Hindlimb muscle (tissue), 1 donor: ENCODE measurements at regions not wholly inside any gene's neighbourhood (a gene's known extent, or its start where the extent isn't known, plus 50 kb on each side); places are given as distances from the start of the nearest gene placed in this dataset.

Experiments used
- DNase-seq: peaks from one replicate; pipeline ENCODE4 v3.0.0-alpha.2; 2013

DNA sequence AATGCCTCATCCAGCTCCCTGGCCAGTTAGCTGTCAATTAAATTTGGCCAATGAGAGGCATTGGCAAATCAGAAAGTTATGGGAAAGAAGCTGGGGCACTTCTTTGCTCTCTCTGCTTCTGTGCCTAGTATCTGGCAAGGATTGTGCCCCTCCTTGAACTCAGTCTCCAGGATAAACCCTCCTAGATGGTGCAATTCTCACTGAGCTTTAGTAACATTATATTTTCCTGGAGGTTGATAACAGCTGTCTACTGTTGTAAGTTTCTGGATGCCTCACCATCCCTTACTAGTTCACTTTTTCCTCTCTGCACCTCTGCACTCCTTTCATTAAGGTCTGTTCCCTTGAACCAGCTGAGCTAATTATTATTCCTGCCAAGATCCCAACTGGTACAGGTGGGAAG, 329.5 kb downstream of the MFSD1 start:
- no peak for DNase-seq

GRCh38 chr3:159137949-159138348, 336.1 kb downstream of the MFSD1 start:
- DNase-seq: no peak

GRCh38 chr3:159139326-159139725, 337.5 kb downstream of the MFSD1 start:
- DNase-seq: no peak

DNA sequence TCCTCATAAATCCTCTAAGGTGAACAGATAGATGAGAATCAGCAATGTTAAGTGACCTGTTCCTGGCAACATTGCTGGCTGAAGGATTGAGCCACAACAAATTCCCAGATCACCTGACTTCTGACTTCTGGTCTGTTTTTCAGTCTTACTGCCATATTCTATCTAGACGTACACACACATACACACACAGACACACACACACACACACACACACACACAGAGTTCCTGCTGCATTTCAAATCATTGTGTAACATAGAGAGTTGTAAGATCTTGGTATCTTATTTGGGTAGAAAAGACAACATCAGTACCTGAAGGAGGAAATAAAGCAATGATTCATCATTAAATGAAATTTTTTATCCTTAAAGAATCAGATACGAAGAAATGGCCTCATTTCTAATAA, 342.6 kb downstream of the MFSD1 start:
- DNase-seq: no peak

GRCh38 chr3:159144891-159145290, 343.0 kb downstream of the MFSD1 start:
- no peak for DNase-seq

DNA sequence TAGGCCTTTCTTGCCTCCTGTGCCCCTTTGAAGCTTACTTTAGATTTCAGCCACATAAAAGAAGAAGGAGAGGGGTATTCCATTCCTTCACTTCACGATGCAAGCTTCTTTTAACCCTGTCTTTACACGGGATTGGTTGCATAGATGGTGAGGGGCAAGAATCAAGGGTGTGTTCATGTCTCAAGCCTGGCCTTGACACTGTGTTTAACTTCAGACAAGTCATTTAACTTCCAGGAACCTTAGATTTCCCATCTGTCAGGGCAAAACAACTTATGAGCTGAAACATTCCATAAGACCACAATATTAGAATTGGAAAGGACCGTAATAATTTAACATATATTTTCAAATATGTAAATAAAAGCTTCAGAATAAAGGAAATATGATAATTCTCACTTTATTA, 344.5 kb downstream of the MFSD1 start:
- no peak for DNase-seq

DNA sequence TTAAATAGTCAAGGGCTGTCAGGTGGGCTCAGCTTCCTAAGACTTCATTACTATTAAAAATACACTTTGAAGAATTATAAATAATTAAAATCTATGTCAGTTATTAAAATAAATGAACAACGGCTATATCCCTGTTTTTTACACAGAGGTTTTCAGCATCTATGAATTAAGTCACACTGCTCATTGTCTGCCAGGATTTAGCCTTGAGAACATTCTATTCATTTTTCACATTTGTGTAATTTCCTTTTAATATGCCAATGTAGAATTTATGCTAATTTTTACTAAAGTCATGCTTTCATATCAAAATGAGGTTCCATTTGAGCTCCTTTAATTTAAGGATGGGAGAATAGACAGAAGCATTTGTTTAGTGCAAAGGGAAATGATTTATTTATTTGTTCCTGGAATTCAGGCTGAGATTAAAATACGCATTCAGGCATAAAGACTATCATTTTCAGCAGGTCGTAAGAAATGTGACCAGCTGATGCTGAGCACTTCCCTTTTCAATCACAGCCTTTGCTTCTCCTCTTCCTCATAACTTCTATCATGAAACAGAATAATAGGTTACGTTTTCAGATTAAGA, 345.1 kb downstream of the MFSD1 start:
- no peak for DNase-seq

DNA sequence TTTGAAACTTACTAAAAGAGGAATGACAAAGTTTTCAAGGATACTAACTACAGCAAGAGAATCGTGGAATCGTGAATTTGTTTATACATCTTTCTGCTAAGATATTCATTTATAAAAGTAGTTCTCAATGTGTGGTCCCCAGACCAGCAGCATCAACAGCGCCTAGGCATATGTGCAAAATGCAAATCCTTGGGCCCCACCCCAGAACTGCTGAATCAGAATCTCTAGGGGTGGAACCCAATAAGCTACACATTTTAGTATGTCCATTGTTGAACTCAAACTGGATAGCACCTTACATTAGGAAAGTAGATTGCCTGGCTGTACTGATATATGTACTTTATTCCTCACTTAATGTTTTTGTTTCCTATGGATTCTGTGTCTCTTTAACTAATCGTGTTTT, 346.0 kb downstream of the MFSD1 start:
- no peak for DNase-seq

- no peak for DNase-seq
These were observed 346.6 kb downstream of the MFSD1 start for GRCh38 chr3:159148466-159148865.

- no peak for DNase-seq
These were observed 347.3 kb downstream of the MFSD1 start for GRCh38 chr3:159149131-159149530.

GRCh38 chr3:159149633-159150032, 347.8 kb downstream of the MFSD1 start:
- no peak for DNase-seq

GRCh38 chr3:159150180-159150579, 348.3 kb downstream of the MFSD1 start:
- no peak for DNase-seq

DNA sequence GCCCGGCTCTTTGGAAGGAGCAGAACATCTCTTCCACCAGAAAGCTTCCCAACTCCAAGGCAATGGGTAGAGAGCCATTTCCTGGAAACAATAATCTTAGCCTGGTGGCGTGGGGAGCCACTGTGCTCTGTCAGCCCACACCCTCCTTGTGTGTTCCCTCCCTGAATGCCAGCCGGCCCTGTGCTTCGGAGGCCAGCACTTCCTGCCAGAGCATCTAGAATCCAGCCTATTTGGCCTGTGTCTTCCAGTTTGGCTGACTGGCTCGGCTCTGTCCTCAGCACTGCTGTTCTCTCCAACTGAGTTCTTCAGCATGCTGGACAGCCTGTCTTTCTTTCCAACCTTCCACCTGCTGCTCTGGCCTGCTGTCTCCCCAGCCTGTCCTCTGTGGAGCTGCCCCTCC, 349.3 kb downstream of the MFSD1 start:
- no peak for DNase-seq

DNA sequence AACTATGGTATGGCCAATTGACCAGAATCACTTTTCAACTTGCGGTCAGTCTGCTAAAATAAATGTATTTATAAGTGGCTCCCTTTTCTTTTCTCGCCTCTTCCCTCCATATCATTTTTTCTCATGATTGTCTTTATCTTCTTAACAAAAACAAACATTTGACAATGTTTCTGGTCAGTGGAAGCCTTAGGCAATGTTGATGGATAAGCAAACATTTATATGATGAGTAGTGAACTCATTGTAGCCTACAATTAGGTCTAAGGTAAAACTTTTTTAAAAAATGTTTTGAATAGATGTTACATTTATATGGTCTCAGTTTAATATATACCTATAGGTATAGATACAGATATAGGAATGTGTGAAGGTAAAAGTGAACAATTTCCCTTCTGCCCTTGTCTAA, 355.4 kb downstream of the MFSD1 start:
- no peak for DNase-seq

DNA sequence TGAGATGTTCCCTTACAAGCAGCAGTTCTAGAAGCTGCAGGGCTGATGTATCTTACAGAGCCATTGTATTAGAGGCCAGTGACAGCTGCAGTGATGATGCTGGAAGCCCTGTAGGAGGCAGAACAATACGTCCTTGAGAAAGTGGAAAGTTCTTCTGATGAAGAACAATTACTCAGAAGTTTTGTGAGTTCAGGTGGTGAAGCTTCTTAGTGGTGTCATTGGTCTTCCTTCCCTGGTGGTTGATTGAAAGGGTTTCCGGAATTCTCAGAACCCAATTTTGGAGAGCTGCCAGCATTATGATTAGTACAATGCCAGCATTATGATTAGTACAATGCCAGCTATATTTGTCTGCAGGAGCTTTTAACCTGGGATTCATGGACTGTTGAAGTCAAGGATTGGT, 356.4 kb downstream of the MFSD1 start:
- DNase-seq: no peak

DNA sequence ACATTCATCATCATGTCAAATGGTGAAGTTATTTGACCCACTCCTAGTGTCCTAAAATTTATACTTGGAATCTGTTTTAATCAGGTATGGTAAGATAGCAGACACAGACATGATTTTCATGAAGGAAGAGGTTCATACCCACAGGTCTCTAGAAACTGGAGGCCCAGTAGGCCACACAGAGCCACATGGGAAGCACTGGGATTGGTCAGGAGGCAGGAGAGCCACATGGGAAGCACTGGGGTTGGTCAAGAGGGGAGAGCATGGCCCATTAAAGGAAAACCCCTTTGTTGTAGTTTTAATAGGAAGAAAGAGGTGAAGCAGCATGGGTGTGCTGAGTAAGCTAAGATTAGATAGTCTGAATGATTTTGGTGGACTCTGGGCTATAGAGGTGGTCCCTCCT, 356.9 kb downstream of the MFSD1 start:
- DNase-seq: no peak

DNA sequence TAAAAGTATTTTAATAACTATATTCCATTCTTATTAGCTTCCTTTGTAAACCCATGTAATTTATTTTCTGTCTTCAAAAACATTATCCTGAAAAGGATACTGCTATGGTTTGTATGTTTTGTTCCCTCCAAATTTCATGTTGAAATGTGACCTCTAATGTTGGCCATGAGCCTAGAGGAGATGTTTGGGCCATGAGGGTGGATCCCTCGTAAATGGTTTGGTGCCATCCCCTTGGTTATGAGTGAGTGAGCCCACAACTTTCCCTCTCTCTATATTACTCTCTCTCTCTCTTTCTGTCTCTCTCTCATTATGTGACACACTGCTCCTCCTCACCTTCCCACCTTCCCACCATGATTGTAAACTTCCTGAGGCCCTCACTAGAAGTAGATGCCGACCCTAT, 357.7 kb downstream of the MFSD1 start:
- DNase-seq: no peak

DNA sequence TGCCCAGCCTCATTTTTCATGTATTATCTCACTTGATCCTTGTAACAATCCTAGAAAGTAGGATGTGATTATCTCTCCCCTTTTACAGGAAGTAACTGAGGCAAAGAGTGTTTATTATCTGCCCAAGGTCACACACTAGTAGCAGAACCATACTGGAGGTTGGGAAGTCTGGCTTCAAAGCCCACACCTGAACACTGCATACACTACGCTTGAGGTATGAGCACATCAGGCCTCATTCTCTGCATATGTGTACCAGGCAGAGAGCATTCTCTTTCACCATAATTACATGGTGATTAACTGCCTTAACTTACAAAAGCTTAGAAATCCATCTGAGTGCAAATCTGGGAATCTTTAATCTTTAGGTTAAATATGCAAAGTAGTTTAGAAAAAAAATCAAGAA, 361.8 kb downstream of the MFSD1 start:
- no peak for DNase-seq

GRCh38 chr3:159165961-159166360, 364.1 kb downstream of the MFSD1 start:
- no peak for DNase-seq

- no peak for DNase-seq
These were observed 365.2 kb downstream of the MFSD1 start for GRCh38 chr3:159166899-159167586.

DNA sequence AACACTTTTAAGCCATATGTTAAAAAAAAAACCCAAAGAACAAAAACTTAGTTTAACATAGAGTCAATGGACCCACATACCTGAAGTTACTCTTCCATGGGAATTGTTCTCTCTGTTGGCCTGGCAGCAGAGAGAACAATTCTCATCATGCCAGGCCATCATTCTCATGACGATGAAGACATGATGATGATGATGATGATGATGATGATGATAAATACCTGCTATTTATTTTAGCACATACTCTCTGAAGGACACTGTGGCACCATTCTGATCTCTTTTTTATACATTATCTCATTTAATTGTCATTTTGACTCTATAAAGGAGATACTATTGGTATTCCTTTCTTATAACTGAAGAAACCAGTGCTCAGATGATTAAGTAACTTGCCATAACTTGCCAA, 366.9 kb downstream of the MFSD1 start:
- DNase-seq: no peak

GRCh38 chr3:159169828-159170227, 368.0 kb downstream of the MFSD1 start:
- DNase-seq: no peak

DNA sequence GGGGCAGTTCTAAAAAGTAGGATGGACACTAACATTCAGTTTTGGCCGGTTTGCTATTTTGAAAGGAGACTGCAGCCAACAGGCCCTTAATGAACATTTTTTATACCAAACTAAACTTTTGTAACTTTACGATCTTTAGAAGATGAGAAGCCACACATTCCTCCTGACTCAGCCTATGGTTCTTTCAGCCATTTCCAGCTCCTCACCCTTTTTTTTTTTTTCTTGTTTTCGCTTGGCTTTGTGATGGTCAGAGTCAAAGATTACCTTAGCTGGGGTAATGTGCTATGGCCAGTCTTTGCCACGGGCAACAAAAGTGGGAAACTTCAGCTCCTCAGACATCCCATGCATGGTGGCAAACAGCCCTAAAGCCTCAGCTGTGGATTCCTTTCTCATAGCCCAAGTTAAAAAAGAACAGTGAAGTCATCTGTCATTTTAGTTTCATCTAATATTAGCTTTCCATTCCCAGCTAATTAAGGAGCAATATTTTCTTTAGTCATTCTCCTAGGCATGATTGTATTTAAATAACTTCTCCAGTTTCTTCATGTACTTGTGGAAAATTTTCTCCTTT, 368.7 kb downstream of the MFSD1 start:
- DNase-seq: no peak

DNA sequence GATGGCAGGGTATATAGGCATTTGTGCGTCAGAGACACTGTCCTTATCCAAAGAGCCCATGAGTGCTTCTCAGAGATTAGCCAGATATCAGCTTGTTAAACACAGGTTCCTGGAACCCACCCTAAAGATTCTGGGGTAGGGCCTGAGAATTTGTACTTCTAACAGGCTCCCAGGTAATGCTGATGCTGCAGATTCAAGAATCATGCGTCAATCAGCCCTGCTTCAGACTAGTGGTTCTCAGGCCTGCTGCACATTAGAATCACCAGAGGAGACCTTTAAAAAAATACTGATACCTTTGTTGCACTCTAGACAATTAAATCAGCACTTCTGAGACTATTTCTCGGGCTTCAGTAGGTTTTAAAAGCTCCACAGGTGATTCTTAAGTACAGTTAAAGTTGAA, 369.5 kb downstream of the MFSD1 start:
- no peak for DNase-seq

DNA sequence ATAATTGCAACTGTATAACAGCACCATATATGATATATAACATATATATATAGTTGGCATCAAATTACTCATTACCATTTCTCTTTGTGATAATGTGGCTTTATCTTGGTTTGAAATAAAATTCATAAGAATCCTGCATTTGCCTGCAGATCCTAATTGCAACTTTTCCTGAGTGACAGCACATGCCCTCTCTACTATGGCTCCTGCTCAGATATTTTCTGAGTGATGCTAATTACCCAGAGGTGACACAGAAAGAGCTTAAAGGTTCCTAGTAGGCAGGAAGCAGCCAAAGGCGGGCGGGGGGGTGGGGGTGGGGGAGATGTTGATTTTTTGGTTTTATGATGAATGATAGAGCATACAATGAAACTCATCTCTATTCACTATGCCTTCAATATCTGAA, 370.6 kb downstream of the MFSD1 start:
- DNase-seq: no peak
